Mammary epithelial cell (primary cell): ENCODE measurements at regions not wholly inside any gene's neighbourhood (a gene's known extent, or its start where the extent isn't known, plus 50 kb on each side); places are given as distances from the start of the nearest gene placed in this dataset.

Experiments used
- CTCF ChIP-seq, 2 donors: IDR thresholded peaks in 1 of 2; conservative IDR thresholded peaks in 1 of 2; 2 replicates each; pipeline ENCODE4 v1.5.1; 2011 to 2012; ENCODE audit warnings: inconsistent platforms in 2 of 2, low read length in 2 of 2, mild to moderate bottlenecking in 2 of 2, control low read depth in 1 of 2, low read depth in 1 of 2; ENCODE audit not compliant: insufficient read depth in 1 of 2; ENCODE audit errors: extremely low read depth in 1 of 2
- EZH2 ChIP-seq: IDR thresholded peaks from 2 replicates; pipeline ENCODE4 v1.6.1; 2012; ENCODE audit warnings: low read length, inconsistent platforms, borderline replicate concordance

GRCh38 chr9:2307480-2307879, 292.3 kb downstream of the SMARCA2 start:
- TF ChIP-seq CTCF (conservative IDR thresholded peaks at IDR 0.05 in 1 of 2, IDR thresholded peaks at IDR 0.05 in 1 of 2; ENCODE audit: extremely low read depth in 1 of 2, insufficient read depth in 1 of 2, low read depth in 1 of 2, low read length in 2 of 2) = no peak
- no peak for TF ChIP-seq EZH2
